Activated CD8-positive, alpha-beta memory T cell treated with anti-CD3 and anti-CD28 coated beads for 36 hours (primary cell): ENCODE measurements at regions not wholly inside any gene's neighbourhood (a gene's known extent, or its start where the extent isn't known, plus 50 kb on each side); places are given as distances from the start of the nearest gene placed in this dataset.

ENCODE experiments used
- CTCF ChIA-PET: fragments of 350-600 bp; sonication (Branson Sonifier 250); formaldehyde crosslinking; loops from one replicate; lab custom pipeline; 2021; ENCODE audit warnings: antibody characterized with exemption; lab: Charles Lee
- POLR2A ChIA-PET: fragments of 350-600 bp; sonication (Branson Sonifier 250); formaldehyde crosslinking; loops from one replicate; lab custom pipeline; 2021; ENCODE audit warnings: antibody characterized with exemption; lab: Charles Lee

DNA sequence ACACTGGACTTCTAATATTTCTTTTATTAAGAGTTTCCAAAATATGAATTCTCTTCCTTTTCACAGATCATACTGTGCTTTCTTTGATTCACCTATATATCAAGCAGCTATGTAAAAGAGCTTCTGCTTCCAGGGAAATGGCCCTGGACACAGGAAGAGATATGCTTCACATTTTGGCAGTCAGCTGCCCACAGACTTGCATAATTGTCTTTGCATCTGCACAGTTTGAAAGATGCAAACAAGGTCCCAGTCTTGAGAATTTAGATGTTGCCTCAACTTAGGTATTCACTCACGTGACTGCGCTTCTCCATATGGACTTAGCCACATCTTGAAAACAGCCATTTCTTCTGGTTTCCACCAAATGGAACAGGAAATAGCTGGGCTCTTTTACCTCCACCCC lies 92.3 kb upstream of the POU2AF2 start:
- POLR2A ChIA-PET = no interaction called here
- CTCF ChIA-PET = no interaction called here

DNA sequence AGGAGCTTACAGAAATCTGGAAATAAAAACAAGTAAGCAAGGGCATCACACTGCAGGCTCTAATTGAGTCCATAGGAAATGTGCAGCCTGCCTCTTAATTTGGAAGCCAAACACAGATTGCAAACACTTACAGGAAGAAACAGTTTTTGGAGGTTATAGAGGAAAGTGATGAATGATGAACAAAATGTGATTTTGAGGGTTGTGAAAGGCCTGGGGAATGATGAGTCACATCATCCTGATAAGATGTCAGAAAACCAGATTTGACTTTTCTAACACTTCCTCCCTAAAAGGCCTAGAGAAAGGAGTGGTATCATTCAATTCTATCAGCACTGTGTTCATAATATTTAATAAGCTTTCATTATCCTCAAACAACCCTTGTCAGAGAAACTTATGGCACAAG lies 96.6 kb upstream of the POU2AF2 start:
- CTCF ChIA-PET = no interaction called here
- POLR2A ChIA-PET = no interaction called here

DNA sequence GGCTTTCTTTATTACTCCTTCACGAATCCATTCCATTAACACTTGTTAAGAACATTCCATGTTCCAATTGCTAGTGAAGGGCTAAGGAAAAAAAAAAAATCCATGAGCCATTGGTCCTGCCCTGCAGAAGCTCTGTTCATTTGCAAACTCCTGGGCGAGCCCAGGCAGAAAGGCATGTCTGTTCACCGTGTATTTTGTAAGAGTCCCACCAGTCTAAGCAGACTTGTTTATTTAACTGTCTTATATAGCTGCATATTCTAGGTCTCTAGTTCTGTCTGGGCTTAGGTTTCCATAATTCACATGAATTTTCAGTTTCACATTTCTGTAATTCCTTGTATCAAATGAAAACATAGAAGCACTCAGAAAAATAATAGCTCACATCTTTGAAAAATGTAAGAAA lies 97.4 kb upstream of the POU2AF2 start:
- ChIA-PET CTCF (no interaction called here), POLR2A (no interaction called here)

DNA sequence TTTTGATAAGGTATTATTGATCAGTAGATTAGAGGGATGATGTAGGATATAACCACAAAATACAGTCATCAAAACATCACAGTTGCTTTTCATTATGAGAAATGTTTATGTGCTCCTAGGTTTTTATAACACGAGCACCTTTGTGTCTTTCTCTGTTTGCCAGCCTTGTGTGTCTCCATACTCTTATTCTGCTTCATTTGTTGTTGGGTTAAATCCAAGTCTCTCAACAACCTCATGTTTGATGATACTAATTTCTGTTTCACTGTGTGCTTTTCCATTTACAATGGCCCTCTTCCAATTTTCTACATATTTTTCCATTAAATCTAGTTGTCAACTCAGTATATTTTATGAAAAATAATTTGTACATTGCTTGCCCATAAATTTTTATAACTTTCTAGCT lies 107.7 kb upstream of the POU2AF2 start:
- CTCF ChIA-PET = no interaction called here
- POLR2A ChIA-PET = no interaction called here

DNA sequence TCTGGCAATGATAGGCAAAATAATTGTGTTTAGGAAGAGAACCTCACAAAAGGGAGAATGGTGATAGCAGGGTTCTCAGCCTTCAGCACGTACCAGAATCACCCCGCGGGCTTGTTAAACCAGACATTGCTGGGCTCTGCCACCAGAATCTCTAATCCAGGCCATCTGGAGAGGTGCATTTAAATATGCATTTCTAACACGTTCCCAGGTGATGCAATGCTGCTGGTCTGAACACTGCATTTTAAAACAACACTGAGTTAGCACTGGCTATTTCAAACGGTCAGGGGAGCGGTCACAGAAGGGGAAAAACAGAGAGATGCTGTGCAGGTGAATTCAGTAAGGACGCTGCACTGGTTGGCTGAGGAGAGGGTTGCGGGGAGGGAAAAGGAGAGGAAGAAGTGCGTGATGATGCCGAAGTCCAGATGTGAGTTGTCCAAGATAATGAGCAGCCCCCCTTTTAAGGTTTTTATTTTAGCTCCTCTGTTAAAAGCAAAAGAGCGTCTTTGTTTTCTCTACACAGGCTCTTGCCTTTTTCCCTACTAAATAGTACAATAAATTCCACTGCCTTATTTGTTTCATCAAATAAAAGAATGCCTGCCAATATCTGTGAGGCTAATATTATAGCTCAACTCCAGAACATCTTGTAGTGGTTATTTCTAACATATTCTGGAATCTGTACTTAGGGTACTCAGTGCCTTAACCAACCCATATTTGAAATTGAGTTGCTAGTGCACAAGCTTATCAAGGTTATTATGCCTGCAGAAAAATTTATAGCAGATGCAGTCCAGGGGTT lies 109.6 kb upstream of the POU2AF2 start:
- POLR2A ChIA-PET = no interaction called here
- CTCF ChIA-PET = no interaction called here

DNA sequence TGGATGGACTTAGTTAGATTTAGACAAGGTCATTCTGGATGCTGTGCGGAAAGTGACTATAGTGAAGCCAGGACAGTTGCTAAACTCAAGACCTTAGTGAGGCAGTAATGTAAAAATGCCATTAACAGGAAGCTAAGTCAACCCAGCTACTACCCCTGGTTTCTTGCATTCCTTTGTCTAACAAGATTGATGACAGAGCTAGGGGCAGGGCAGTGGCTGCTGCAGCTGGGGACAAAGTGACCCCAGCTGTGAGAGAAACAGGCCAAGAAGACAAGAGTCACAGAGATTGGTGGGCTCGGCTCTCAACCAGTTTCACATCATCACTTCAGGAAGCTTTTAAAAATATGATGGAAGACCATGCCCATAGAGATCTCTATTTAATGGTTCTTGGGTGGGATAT lies 110.4 kb upstream of the POU2AF2 start:
- ChIA-PET POLR2A (no interaction called here), CTCF (no interaction called here)

DNA sequence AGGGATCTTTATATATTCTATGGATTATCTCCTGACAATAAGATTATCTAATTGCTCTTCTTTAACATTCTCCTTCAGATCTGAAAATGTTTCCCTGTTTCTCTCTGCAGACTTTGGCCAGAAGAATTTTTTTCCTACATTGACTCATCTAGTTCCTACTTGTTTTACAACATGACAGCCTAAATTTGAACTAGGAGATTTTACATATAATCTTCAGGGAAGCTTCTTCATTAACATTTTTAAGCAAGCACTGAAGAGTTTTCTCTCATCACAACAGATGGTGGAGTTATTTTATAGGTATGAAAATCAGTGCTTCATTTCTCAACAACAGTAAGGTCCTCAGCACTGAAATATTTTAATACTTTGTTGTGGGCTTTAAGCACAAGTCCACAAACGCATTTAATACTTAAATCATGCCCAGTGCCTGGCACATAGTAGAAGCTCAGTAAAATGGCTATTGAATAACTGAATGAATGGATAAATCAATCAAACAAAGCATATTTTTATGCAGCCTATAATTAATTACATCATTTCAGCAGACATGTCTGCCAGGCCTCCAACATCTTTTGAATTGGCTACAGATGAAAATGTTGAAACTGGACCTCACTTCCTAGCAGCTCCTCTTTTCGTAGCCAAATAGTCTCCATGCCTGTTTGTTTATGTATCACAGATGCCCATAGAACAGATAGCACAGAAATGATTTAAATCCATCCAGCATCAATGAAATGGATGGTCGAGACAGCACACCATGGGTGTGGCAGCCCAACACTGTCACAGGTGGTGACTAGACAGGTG lies 117.3 kb upstream of the POU2AF2 start:
- POLR2A ChIA-PET = no interaction called here
- CTCF ChIA-PET = no interaction called here

DNA sequence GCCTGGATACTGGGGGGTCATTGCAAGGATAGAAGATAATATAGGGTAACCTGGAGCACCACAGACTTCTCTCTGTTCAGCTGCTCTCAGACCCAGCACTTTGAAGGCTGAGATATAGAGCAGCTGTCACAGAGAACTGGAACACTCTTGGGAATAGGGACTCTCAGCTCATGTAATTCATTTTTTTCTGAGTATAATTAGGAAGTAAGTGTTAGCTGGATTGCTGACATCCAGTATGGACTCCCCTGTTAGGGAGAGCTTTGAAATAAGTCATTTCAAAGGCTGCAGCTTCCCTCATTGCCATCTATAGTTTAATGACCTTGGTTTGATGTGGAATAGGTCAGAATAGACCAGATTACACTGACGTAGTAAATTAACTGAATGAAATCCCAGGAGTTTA lies 120.8 kb upstream of the POU2AF2 start:
- POLR2A ChIA-PET = no interaction called here
- CTCF ChIA-PET = interaction anchor here (0.6 kb wide), 1 partner anchor 64 kb away, joined by 3 read pairs; no protein-coding TSS in a partner anchor

DNA sequence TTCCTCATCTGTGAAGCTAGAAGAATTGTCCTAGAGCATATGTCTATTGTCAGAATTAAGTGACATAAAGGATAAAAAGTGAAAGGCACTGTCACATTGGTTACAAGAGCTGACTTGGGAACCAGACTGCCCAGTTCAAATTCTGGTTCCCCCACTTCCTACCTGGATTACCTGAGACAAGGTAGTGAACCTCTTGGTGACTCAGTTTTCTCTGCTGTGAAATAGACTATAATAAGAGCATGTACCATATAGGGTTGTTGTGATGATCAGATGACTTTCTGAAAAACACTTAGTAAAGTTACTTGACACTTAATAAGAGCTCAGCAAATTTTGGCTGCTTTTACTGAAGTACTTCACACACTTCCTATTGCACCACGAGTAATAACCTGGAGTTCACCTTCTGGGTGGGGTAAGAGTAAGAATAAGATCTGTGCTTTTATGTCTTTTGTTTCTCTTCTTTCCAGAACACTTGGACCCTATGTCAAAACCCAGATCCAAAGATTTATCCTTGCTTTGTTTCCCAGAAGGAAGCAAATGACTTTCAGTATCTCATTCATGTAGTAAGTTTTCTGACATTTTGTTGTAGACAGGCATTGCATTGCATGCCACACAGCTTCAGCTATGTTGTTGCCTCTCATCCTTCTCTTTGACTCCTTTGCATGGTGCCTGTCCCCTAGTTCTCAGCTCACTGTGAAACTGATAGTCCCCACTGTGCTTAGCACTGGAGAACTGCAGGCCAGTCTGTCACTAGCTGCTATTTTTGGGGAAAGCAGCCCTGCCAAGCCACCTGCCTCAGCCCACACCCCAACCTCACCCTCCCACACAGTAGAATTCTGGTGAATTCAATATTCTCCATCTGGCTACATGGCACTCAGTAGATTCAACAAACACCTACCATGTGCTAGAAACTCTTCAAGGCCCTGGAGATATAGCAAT lies 121.8 kb upstream of the POU2AF2 start:
- POLR2A ChIA-PET = no interaction called here
- CTCF ChIA-PET = no interaction called here

DNA sequence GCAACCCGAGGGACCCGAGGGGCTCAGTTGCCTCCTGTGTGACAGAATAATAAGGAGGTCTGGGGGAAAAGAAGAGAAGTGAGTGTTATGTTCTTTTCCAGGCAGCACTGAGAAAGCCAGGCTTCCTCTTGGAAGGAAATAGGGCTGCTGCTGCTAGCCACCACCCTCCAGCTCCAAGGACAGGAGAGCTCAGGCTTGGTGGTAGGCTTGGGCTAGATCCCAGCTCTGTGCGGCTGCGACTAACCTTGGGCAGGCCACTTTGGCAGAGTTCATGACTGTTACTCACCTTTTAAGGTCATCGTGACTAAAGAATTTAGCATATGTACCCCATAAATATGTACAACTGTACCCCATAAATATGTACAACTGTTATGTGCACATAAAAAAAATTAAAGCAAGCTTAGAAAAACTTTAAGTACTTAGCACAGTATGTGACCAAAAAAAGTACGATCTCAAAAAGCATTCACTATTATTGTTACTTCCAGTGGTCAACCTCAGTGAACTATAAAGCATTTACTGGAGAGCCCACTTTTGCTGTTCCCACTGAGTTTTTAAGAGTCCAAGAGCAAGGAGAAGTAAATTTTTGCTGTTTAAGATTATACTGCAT lies 124.7 kb upstream of the POU2AF2 start:
- ChIA-PET POLR2A (no interaction called here), CTCF (interaction anchor here (1.1 kb wide), 1 partner anchor 9 kb away, joined by 3 read pairs; no protein-coding TSS in a partner anchor)

DNA sequence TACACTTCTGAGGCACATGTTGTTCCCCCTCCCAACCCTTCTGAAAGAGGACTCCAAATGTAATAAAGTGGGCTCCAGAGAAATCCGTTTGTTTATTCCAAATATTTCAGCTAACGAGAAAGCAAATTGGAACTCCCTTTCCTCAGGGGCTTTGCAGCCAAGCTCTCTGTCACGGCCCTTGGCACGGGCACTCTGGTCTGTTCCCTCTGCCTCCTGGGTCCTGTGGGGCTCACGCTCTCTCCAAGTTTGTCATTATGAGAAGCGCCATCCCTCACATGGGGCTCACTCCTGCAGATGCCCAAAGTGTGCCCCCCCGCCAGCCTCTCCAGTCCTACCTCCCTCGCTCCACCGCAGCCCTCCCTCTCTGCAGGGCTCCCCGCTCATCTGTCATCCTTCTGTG lies 125.4 kb upstream of the POU2AF2 start:
- ChIA-PET CTCF (interaction anchor here (1.1 kb wide), 1 partner anchor 10 kb away, joined by 3 read pairs; no protein-coding TSS in a partner anchor), POLR2A (no interaction called here)

DNA sequence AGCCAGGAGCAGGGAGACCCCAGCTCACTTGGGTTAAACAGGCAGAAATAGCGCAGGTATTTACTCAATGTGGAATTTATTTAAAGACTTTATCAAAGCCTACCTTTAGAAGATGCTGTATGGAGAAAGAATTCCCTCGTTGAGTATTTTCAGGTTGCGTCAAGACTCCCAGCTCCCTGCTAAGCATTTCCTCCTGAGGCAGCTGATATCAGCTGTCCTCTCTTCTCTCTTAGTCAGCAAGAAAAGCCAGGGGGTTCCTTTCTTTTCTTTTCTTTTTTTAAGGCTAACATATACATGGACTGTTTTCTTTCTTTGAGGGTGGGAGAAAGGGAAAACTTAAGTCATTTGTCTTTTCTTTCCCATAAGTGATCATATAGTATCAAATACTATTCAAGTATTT lies 125.8 kb upstream of the POU2AF2 start:
- CTCF ChIA-PET = interaction anchor here (1.1 kb wide), 1 partner anchor 10 kb away, joined by 3 read pairs; no protein-coding TSS in a partner anchor
- POLR2A ChIA-PET = no interaction called here

DNA sequence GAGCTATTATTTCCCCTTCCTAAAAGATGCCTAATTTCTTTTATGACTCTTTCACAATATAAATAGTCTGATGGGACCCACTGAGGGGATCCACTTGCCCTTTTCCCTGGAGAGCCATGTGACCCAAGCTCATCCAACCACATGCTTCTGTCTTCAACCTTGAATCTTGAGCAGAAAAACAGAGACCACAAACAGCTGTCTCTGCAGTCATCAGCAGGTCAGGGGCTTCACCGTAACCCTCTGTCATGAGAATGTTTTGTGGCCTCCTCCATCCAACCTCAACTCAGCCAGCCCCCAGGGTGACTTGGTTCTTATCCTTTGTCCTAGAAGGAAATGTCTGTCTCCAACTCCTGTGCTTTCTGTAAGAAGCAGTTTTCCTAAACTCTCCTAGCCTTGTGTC lies 129.6 kb upstream of the POU2AF2 start:
- ChIA-PET CTCF (no interaction called here), POLR2A (no interaction called here)

DNA sequence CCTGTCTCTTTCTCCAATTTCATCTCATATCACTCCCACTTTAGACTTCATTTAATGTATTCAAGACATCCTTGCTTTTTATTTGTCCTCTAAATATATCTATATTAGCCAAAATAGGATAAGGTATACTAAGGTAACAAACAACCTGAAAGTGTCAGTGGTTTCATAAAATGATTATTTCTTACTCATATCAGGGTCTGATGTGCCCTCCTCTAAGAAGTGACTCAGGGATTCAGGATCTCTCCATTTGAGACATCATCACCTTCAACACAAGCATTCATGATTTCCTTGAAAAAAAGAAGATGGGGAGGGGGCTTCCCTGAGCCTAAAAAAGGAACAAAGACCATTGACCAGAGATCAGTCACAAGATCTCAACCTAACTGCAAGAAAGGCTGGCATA lies 131.4 kb upstream of the POU2AF2 start:
- CTCF ChIA-PET = no interaction called here
- POLR2A ChIA-PET = no interaction called here

DNA sequence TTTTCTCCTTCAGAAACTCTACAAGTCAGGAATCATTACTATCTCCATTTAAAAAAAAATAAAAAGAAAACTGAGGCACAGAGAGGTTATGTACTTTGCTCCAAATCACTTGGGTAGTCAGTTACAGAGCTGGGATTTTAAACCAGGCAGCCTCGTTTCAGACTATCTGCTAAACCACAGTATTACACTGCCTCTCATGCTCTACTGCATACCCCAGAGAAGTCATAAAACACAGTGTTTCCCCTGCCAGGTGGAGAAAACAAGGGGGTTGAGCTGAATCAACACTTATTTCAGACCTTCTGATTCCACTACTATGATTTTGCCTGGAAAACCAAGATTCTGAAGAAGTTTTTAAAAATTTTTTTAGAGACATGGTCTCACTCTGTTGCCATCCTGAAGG lies 132.9 kb upstream of the POU2AF2 start:
- CTCF ChIA-PET = no interaction called here
- POLR2A ChIA-PET = no interaction called here

DNA sequence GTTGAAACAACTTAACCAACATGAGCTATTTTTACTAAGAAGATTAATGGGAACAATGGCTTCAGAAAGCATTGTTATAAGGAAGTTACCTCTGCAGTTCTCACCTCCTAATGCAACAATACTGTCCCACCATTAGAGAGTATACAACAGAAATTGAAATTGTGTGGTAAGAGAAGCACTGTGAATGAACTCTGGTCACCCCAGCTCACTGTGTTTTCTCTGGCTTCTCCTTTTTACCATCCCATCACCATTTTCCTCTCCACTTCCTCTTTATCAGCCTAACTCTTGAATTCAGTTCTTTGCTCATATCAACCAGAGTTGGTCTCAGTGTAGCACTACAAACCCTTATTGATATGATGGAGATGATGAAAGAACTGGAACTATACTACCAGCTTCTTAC lies 138.0 kb upstream of the POU2AF2 start:
- ChIA-PET POLR2A (no interaction called here), CTCF (interaction anchor here (1.1 kb wide), 1 partner anchor 34 kb away, joined by 3 read pairs; no protein-coding TSS in a partner anchor)

DNA sequence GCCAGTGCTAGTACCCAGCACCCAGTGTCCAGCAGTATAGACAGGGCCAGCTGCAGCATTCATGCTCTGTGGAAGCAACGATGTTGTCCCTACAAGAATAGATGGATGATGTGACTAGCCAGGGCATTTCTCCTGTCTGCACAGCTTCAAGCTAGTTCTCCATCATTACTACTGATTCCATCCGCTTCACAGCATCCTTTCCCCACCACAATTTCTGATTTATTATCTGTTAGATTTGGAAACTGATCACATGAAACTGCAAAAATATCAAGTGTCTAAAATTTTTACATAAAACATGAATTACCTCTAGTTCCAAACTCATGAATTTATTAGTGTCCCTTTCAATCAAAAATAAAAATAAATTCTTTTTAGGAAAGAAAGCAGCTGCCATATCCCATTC lies 138.9 kb upstream of the POU2AF2 start:
- ChIA-PET CTCF (interaction anchor here (1.1 kb wide), 1 partner anchor 33 kb away, joined by 3 read pairs; no protein-coding TSS in a partner anchor), POLR2A (no interaction called here)

DNA sequence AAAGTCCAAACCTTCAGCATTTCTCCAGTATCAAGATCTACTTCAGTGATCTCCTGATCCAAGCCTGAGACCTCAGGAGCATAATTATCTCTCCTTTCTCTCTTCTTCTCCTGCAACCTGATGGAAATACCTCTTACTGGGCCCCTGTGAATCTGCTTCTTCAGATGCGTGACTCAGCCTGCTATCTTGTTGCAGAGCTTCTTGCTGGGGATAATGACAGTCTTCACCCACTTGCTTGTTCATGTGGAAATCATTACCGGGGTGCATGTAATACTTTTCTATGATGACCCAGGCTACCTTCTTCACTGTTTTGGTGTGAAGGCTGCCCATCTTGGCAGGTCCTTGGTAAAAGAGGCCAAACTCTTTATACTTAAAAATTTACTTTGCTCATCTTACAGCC lies 140.0 kb upstream of the POU2AF2 start:
- ChIA-PET POLR2A (no interaction called here), CTCF (no interaction called here)

DNA sequence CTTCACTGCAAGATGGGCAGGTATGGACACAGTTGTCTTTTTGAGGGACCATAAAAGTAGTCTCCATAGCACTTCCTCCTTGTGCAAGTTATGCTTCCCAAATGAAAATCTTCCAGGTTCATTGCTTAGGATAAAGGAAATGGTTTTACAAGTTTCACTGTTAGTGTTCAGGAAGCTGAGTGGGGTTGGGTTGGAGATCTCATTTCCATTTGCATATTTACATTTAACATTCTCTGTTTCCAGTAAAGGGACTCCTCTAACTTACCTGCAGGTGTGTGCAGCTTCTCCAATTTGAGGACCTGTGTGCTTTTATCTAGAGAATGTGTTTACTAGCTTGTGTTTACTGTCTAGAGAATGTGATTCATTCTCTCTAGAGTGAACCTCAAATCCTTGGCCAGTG lies 141.3 kb upstream of the POU2AF2 start:
- POLR2A ChIA-PET = no interaction called here
- CTCF ChIA-PET = no interaction called here
